Fibroblast of skin of right biceps (primary cell): ENCODE measurements at regions not wholly inside any gene's neighbourhood (a gene's known extent, or its start where the extent isn't known, plus 50 kb on each side); places are given as distances from the start of the nearest gene placed in this dataset.

Experiments
- DNase-seq: peaks from one replicate; pipeline ENCODE4 v3.0.0-alpha.2; 2013

GRCh38 chr20:60976913-60977312 is 275.1 kb upstream of the CDH4 start:
- DNase-seq, result no peak

- DNase-seq, result no peak
Observed at GRCh38 chr20:60977901-60978300, 274.2 kb upstream of the CDH4 start.

DNA sequence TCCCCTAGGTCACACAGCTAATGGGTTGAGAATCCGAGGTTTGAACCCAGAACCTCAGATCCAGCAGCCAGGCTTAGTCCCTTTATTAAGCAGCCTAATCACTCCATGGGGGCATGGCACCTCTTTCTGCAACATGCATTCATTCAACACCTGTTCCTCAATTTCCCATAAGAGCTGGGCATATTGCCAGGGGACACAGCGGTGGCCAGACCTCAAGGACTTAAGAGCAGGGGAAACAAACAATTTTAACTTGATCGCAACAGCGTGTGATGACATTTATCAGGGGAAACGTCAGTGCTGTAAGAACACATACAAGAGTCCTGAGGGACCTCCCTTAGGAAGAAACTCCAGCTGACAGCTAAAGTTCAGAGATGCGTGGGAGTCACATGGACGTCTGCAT is 267.4 kb upstream of the CDH4 start:
- DNase-seq, result no peak

GRCh38 chr20:60986506-60987156 is 265.4 kb upstream of the CDH4 start:
- DNase-seq, result no peak

DNA sequence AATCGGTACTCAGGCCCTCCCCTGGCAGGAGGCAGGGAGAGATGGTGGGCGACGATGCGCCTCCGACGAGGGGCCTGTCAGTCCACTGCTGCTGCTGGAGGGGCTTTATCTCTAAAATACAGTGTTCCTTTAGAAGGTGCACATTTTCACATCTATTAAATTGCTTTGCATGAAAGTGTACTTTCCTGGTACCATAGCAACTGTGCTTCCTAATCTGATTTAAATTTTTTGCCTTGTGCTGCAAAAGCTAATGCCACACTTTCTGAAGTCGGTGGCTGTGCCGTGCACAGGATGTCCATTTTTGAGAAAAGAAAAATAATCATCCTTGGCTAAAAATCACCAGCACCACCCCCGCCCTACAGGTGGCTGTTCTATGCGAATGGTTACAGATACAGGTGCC is 262.0 kb upstream of the CDH4 start:
- no peak for DNase-seq

DNA sequence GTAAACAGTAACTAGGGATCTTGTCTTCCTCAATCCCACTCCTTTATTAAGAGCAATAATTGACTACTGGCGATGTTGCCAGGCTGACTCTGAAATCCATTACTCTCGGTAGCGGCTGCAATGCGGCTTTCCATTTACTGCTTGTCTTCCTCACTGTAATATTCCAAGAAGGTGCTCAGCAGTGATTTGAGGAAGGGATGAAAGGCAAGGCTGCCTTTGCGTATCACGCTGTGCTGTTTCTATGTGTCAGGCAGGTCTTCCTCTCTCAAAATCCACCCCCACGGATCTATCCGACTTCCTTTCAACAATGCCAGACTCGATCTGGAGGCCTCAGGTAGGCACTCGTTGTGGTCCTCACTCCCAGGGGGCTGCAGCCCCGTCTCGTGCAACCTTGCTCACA is 261.4 kb upstream of the CDH4 start:
- no peak for DNase-seq

- DNase-seq, result peak; percentile 2
Observed at GRCh38 chr20:60993433-60994044, 258.5 kb upstream of the CDH4 start.

- peak; percentile 6 for DNase-seq
Observed at GRCh38 chr20:60999250-60999649, 252.8 kb upstream of the CDH4 start.

GRCh38 chr20:61002090-61002489 is 250.0 kb upstream of the CDH4 start:
- DNase-seq, result no peak

GRCh38 chr20:61014491-61014890 is 237.6 kb upstream of the CDH4 start:
- no peak for DNase-seq

DNA sequence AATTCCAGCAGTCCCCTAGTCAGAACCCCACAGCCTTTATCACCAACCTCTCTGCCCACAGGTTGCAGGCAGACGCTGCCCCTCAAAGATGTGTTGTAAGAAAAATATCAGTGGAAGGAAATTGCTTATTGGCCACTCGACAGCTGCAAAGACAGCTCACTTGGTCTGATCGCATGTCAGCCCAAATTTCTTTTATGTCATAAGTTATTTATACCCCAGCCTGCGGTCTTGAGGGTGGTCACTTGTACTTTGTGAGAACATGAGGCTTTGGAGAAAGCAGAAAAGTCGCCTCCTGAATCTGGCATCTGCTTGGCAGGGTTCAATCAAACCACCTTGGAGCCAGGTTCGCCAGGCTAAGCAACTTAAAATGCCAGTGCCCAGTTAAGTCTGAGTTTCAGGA is 236.5 kb upstream of the CDH4 start:
- no peak for DNase-seq

DNA sequence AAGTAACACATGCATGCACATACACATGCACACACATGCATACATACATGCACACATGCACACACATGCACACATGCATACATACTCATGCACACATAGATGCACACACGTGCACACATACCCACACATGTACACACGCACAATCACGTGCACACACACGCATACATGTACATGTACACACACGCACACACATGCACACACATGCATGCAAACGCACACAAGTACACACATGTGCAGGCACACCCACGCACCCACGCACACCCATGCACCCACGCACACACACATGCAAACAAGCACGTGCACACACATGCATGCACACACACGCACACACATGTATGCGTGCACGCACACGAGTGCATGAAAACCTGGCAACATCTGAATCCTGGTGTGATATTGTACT is 232.7 kb upstream of the CDH4 start:
- no peak for DNase-seq

DNA sequence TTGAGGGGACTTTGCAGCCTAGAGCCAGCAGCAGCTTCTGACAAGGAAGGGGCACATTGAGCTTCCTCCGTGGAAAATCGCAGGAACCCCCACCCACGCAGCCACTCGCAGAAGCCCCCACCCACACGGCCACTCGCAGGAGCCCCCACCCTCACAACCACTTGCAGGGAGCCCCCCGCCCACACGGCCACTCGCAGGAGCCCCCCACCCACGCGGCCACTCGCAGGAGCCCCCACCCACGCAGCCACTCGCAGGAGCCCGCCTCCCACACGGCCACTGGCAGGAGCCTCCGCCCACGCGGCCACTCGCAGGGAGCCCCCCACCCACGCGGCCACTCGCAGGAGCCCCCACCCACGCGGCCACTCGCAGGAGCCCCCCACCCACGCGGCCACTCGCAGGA is 228.4 kb upstream of the CDH4 start:
- no peak for DNase-seq

DNA sequence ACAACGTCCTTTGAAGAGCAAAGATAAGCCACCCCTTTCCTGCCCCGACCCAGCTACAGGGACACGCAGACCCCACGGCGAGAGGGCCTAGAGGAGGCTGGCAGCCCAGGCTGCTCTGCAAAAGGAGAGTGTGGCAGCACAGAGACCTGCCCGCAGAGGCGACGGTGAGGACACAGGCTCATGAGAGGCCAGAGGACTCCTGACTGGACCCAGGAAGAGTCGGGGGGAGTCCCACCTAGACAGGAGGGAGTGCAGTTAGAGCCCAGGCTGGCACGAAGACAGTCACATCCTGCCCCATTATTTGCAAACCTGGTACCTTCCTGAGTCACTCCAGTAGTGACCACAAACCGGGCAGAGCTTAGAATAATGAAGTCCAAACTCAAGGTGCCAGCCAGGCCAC is 227.7 kb upstream of the CDH4 start:
- no peak for DNase-seq

DNA sequence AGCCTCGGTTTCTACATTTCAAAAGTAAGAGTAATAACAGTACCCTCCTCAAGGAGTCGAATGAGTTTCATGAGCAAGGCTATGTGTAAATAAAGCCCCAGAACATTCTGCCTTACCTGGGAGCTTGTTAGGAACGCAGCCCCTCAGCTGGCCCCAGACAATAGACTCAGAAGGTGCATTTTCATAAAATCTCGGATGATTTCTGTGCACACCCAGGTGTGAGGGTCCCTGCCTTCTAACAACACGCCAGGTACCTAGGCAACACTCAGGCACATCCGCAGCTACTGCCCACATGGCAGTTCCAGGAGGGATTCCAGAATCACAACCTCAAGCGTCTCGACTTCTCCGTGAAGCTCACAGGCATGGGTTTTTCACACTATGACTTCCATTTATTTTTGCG is 226.5 kb upstream of the CDH4 start:
- no peak for DNase-seq

DNA sequence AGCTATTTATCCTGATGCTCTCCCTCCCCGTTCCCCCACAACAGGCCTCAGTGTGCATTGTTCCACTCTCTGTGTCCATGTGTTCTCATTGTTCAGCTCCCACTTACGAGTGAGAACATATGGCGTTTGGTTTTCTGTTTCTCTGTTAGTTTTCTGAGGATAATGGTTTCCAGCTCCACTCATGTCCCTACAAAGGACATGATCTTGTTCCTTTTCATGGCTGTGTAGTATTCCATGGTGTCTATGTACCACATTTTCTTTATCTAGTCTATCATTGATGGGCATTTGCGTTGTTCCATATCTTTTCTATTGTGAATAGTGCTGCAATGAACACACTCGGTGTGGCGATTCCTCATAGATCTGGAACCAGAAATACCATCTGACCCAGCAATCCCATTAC is 225.9 kb upstream of the CDH4 start:
- DNase-seq, result no peak

- no peak for DNase-seq
Observed at GRCh38 chr20:61026731-61027130, 225.3 kb upstream of the CDH4 start.

DNA sequence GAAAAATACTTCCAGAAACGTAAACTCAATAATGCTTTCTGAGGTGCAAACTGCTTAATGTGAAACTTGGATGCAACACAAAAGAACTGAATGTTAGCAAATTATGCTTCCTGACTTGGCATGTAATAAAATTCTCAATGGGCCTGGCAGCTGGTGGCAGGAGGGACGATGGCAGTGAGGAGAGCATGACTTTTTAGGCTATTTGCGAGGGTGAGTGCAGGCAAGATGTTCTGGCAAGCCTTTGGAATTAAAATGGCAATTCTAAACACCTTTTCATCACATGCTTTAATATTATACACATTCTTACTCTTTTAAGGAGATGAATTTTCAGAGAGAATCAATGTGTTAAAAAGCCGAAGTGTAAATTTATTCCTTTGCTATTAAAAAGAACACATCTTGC is 224.8 kb upstream of the CDH4 start:
- DNase-seq, result no peak

- no peak for DNase-seq
Observed at GRCh38 chr20:61030130-61030529, 221.9 kb upstream of the CDH4 start.

DNA sequence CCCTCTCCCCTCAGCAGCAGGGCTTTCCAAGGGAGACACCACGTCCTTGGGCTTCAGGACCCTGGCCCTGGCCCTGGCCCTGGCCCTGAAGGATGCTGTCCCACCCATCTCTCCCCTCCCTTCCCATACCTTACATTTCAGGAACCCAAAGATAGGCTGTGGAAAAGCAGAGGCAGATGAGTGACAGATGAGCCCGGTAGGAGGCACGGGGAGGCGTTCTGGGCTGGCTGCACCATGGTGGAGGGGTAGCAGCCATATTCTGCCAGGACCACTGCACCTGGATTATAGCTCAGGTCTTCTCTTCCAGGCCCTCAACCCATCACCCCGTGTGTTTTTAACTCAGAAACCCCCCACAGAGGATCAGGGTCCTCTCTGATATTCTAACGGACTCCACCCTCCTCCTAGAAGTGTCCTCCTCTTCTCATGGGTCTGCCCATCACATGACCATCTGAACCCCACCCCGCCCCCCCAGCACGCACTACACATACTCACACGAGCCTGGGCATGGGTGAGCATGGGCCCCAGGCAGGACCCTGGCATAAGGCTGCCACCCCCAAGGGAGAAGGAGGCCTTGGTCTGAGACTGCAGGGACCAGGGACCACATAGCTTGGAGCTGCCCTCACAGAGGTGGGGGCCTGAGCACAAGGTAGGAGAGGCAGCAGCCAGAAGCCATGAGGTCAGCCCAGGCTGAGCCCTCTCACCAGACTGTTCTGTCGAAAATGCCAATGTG is 220.8 kb upstream of the CDH4 start:
- no peak for DNase-seq

DNA sequence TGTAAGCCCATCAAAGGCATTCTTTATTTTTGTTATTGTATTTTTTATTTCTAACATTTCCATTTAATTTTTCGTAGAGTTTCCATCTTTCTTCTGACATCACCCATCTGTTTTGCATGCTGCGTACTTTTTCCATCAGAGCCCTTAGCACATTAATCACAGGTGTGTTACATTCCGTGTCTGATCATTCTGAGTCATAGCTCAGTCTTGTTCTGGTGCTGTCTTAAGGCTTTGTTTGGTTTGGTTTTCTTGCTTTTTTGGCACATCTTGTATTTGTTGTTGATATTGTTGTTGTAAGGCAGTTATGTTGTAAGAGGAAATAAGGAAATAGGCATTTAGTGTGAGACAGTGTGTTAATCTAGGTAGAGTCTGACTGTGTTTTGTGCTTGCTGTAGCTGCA is 214.6 kb upstream of the CDH4 start:
- no peak for DNase-seq

DNA sequence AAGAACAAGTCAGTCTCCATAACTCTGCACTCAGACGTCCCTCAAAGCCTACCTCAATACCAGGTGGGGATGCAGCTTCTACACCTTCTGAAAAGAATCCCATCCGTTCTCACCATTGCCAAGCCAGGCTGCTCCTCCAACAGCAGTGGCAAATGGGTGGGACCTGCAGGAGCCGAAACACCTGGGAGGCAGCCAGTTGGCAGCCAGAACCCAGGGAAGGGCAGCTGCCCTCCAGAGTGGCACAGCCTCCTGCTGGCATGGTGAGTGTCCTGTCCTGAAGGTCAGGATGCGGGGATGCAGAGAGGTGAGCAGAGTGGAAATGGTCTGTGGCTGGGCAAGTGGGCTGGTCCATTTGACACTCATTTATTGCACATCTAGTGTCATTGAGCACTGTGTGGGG is 210.6 kb upstream of the CDH4 start:
- no peak for DNase-seq

DNA sequence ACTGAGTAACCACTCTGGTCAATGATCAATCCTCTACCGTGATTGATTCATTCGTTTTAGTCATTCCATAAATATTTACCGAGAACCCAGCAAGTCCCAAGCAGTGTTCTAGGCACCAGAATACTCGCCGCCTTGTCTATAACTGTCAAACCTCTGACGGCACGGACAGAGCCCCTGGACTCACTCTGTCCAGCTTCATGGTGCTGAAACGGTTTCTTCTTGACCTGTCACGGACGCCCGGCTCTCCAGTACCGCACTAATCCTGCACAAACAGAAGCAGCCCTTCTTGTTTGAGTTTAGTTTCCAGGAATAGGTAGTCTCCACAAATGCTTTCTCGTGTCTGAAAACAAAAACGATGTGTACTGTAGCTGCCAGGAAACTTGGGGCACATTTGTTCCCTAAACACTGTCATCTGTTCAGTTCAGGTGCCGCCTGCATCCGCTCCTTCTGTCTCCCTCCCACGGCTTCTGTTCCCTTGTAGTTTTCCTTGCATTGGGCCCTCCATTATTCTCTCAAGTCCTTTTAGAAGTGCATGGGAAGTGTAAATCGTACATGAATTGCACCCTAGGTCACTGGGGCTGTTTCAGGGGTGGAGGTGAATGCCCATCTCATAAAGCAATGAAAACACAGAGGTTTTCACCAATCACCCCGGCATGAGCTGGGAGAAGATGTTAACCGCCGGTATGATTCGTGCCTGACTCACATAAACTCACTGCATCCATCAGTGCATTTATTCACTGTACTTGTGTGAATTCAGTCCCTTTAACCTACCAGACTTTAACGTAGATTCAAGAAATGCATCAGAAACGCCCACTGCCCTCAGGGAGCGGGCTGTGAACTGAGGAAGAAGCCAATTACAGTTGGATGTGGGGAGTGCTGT is 209.3 kb upstream of the CDH4 start:
- peak; percentile 9 for DNase-seq

DNA sequence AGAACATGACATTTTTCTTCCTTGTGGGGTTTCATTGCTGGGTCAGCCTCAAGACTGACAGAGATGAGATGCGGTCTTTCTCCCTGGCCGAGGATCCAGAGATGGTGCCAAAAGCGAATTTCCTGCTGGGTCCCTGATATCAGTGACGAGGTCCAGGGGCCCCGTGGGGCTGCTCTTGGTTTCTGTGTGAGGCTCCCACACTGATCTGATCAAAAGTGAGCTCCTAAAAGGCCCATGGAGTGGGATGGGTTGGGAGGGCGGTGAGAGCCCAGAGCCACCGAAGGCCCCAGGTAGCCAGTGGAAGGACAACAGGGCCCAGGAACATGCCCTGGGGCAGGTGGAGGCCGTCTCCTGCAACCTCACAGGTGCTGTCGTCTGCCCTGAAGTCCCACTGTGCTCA is 208.4 kb upstream of the CDH4 start:
- DNase-seq, result no peak
